Ovary (tissue), 3 donors: ENCODE measurements at regions not wholly inside any gene's neighbourhood (a gene's known extent, or its start where the extent isn't known, plus 50 kb on each side); places are given as distances from the start of the nearest gene placed in this dataset.

Experiments used
- CTCF ChIP-seq, 3 donors: fragments of 450-650 bp in 2 of 3; fragments of 200-600 bp in 1 of 3; IDR thresholded peaks; one replicate each; pipeline versions ENCODE4 v1.5.1 to v1.8.0; 2016 to 2022; ENCODE audit warnings: antibody characterized with exemption in 3 of 3, mild to moderate bottlenecking in 1 of 3
- EP300 ChIP-seq: sonication (generic); formaldehyde crosslinking; IDR thresholded peaks from one replicate; pipeline ENCODE4 v1.6.1; 2017; ENCODE audit warnings: antibody characterized with exemption
- POLR2A ChIP-seq: fragments of 450-650 bp; IDR thresholded peaks from one replicate; pipeline ENCODE4 v1.6.1; 2017; ENCODE audit warnings: antibody characterized with exemption, mild to moderate bottlenecking, moderate library complexity
- donor health status: DM: no; HTN: no; CAD: no.

- TF ChIP-seq CTCF (IDR thresholded peaks at IDR 0.05) (no peak), POLR2A (no peak), EP300 (no peak)
Measured at GRCh38 chr5:18961234-18961633, 1026.8 kb downstream of the CDH18 start.
